Stimulated activated CD8-positive, alpha-beta memory T cell treated with anti-CD3 and anti-CD28 coated beads, Interleukin-2, amount 100 ng/mL, for 1 hour (primary cell): ENCODE measurements at regions not wholly inside any gene's neighbourhood (a gene's known extent, or its start where the extent isn't known, plus 50 kb on each side); places are given as distances from the start of the nearest gene placed in this dataset.

ENCODE experiments used
- DNase-seq, 2 donors: peaks; one replicate each; pipeline ENCODE4 v3.0.0-alpha.2; 2020; ENCODE audit warnings: low read depth in 2 of 2

DNA sequence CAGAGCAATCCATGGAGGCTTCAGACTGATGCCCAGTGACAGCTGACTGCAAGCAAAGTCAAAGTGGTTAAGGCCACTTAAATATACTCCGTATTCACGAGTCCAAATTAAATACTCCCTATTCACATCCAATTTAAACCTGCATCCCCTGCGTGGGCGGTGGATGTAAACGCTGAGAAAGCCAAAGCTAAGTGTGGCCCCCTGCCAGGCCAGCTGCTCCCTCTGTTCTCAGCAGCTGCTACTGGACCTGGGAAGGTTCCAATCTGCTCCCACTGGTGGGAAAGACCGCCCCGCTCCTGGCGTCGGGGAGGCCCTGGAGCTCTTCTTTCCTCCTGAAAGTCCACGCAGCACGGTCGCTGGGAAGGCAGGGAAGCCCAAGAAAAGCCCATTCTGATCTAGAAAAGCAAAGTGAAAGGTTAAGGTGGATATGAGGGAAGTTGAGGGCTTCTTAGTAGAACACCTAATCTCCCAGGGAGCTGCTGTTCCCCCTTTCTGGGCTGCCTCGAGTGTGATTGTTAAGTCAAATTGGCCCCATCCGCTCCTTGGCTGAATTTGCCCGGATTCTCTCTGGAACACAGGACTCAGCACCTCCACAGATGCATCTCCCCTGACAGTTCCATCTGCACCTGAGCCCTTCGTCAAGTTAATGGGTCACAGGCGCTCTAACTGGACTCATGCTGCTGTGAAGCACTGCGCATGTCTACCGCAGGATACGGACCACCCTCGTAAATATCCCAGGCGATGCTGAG is 205.5 kb downstream of the USP12 start:
- no peak for DNase-seq

DNA sequence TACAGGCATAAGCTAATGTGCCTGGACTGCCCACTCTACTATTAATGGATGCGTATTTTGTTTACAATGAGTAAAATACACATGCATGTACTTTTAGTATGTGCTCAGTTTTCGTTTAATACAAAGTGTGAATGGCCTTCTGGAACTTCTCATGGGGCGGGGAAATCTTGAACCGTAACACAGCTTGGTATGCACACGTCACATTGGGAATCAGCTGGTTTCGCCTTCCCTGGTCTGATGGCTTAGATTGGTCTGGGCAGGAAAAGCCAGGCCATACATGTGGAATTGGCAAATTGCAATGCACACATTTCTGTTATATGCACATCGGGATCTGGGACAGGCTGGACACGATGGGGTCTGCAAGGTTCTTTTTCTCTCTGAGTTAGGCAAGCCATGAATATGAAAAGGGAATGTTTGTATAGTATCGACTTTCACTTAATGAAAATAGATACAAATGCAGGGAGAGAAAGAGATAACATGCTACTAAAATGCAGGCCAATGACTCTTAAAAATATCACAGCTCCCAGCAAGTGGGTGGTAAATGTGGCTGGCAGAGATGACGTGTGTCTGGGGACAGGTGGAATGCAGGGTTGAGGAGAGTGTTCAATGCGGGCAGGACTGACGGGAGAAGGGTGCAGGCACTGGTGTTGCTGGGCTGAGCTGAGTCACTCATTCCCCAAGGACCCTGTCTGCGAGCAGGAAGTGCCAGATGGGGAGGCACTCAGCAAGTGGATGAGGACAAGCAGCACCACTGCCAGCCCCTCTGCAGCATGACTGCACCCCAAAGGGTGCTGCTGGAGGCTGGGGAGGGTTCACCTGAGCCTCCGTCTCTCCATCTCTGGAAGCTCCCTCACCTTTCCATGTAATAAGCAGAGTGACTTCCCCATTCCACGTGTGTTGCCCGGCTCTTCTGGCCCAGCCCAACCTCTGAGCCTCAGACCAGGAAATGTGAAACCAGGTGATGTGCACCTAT is 204.0 kb upstream of the GPR12 start:
- no peak for DNase-seq

DNA sequence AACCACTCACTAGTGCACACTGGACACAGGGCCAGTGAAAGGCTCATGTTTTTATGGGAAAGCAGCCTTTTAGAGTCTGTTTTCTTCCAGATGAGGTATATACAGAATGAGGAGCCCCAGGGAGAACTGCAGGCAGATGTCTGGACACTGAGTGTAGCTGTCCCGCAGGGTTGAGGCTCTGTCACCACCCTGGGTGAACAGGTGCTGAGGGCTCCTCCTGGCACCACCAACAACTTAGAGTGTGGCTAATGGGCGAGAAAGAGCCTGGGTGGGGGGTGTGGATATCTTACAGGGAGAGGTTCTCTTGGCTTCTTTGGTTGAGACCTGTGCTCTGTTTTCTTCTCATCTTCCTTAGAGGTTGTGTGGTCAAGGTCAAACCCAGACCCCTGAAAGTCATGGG is 202.1 kb upstream of the GPR12 start:
- no peak for DNase-seq

DNA sequence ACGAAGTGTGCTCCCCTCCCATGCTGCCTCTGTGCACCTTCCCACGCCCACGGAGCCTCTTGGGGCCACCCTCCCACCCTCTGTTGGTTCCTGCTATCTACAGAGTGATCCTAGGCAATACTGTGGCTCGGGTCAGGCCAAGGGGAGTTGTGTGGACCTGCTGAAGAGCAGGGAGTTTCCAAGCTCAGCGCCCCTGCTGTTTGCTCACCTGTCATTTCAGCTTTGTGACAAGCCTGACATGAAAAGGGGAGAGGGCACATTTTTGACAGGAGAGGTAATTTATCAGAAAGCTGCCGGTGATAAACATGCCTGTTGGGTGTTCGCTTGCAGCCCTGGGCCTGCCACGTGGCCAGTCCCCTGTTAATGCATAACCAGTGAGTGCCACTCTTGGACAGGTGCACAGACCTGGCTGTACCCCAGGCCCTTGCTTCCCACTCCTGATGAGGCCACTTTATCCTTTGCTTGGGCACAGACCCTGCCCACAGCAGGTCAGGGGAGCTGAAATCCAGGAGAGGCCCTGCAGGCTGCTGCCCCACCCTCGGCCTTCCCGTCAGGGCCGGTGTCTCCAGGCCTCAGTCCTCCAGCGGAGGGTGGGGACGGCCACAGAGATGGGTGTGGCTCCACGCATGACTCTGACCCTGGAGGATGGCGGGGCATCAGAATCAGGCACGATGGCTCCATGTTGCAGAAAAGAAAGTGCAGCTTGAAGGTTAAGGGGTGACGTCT is 201.5 kb upstream of the GPR12 start:
- DNase-seq: no peak

DNA sequence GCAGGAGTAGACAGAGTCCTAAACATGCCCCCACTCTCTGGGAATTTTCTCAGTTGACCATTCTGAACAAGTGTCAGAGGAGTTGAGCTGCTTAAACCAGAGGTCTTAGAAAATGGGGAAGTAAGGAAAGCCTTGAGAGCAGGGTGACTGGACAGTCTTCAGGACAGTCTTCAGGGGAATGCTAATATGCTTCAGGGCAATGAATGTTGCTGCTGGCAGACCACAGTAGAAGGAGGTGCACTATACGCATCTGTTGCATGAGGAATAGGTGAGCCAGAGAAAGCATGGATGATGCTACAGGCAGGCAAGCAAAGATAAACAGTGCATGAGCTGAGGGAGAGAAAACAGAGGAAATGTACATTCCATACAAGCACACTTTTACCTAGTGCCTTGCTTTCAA is 196.6 kb upstream of the GPR12 start:
- no peak for DNase-seq

DNA sequence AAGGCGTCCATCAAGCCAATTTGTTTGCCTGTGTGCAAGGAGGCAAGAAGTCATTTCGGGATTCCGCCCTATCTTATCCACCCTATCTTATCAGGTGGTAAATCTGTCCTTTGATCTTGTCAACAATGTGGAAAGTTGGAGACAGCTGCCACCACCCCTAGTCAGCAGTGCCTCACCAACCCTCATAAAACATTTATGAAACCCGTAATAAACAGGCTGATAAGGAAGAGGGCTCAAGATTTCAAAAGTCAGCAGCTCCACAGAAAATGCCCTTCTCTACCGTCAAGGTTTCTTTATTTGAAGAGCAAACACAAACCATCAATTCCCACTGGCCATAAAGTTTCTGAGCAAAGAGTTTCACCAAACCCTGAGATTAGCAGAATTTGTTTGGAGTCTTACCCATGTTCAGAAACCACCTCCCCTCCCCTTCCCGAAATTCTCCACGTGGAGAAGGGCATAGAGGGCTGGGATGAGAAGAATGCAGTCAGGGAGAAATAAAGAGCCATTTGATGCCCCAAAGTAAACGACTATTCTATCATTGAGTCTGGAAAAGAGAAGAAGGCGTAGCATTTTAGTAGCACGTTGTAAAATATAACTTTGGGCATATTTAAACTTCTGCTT is 196.0 kb upstream of the GPR12 start:
- DNase-seq: no peak

DNA sequence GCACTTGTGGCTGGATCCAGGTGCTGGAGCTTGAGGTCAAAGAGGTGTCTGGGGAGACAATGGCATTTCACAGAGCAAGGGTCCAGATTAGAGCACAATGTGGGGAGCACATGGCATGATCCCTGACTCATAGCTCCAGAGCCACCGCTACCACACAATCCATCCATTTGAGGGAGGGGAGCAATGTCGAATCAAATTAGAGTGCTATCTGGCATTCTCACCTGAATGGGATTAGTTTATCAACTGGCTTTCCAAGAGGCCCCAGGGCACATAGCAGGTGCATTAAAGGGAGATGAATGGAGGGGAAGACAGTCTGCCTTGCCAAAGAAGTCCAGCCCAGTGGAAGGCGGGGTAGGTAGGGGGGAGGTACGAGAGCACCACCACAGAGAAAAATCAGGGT is 194.4 kb upstream of the GPR12 start:
- DNase-seq: no peak

DNA sequence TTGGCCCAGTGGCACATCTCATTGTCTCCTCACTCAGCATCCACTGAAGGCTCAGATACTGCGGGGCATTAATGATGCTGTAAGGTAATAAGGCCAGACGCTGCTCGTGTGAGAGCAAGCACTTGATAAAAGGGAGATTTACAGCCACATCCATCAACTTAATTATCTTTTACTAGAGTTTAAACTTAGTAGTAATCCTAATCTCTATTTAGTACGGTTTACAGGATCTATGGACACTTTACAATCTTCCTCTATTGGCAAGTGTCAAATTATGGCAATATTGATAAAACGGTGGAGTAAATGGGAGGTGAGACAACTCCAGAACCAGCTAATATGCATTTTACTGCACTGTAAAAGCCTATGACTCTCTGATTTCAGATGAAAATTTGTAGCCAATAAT is 192.7 kb upstream of the GPR12 start:
- DNase-seq: no peak

DNA sequence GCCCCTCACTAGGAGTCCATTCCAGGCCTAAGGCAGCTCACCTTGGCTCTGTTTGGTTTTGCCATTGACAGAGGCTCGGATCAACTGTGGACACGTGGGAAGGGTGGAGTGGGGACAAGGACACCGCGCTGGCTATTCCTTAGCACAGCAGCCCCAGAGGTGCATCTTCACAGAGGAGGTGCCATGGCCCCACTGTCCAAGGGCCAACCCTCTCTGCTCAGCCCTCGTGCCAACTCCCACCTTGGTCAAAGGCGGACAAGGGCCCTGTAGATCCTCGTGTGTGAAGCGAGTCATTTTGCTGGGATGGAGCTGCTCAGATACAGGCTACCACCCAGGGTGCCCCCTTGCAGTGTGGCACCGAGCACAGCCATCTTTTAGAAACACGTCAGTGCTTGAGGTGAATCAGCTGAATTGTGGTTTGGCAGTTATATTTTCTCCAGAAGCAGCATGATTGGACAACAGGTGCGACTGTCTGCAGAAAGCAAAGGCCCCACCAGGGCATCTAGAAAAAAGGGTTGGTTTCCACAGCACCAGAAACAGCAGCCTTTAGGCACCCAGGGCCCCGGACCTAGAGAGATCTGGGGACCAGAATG is 192.1 kb upstream of the GPR12 start:
- no peak for DNase-seq

DNA sequence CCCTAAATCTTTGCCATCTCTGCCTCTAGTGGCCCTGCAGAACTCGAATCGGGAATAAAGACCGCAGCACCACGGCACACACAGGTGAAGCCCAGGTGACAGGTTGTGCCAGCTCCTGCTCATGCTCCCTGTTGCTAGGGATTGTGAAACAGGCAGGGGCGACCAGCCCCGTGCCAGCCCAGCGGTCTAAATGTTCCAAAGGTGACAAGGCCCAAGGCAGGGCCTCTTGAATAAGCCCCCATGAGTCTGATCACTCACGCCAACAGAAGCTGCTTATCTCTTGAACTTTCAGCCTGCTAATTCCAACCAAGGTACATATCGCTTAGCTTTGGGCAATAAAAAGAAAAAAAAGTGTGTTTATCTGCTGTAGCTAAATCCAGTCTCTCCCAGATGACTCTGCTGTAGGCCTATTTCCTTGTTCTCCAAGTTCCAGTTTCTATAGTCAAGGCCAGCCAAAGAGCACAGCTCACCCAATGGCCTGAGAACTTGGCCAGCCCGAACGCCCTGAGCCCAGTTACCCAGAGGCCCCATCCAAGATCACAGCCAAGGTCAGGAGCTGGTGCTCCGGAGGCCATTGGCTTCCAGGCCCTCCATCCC is 191.1 kb upstream of the GPR12 start:
- no peak for DNase-seq

DNA sequence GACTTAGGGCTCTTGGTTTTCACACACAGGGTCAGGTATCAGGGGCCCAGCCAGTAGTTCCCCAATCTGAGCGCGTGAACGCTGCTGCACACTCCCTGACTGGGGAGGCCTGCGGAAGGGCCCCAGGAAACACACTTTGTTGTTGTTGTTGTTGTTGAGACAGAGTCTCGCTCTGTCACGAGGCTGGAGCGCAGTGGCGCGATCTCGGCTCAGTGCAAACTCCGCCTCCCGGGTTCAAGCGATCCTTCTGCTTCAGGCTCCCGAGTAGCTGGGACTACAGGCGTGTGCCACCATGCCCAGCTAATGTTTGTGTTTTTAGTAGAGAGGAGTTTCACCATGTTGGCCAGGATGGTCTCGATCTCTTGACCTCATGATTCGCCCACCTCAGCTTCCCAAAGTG is 190.4 kb upstream of the GPR12 start:
- DNase-seq: no peak

DNA sequence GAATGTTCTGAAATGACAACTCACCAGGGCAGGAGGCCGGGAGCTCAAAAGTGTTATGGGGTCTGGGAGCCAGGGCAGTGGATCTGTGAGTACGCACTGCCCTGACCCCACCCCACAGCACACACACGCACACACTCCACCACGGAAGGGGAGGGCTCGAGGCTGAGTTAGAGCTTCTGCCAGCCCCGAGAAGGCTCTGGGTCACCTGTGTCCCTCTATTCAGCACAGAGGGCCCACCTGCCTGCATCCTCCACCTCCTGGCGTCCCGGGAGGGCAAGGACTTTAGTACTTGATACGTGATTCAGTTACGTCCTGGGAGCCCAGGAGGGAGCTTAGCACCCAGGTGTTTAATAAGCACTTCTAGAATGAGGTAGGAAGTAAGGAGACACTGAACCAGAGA is 190.0 kb upstream of the GPR12 start:
- DNase-seq: no peak

DNA sequence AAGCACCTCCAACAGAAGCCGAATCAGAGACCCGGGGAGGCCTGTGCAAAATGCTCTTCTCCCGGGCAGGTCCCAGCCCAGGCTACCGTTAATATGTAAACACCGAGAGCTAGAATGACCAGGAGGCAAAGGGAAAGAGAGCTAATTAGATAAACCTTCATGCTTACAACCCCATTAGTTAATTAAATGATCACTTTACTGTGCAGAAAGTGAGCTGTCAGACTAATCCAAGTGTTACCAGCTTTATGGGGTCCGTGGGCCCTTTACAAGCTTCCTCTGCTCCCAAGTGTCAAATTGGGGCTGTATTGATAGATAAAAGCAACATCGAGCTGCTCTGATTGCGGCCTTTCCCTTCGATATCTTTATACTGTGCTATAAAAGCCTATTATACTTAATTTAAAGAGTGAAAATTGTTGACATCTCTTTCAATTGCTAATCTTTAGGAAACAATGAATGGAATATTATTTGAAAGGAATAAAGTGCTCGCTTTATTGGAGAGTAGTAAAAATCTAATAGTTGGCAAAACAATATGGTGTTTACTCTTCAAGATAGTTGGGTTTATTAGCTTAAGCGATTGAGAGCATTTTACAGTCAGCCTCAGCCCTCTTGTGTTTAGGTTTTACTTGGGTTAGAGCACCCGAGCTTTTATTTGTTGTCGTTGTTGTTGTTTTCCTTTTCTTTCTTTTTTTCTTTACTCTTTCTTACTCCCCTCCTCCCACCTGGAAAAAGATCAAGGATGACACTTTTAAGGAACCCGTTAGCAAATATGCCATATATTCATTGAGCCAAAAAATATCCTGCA is 189.3 kb upstream of the GPR12 start:
- no peak for DNase-seq

DNA sequence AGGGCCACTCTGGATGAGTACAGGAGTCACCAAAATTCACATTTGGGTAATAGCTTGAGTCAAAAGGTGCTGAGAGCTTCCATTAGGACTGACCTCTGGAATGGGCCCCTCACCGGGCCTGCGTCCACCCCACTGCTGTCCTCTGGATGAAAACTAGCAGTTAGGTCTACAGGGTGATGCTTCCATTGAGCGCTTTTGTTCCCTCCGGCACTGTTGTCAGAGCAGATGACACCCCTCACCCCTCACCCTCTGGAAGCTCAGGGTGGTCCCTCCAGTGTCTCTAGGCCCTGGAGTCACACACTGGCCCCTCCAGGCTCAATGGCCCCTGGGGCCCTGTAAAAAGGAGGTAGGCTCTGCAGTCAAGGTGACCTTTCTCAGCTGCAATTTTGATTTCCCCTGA is 187.8 kb upstream of the GPR12 start:
- no peak for DNase-seq

DNA sequence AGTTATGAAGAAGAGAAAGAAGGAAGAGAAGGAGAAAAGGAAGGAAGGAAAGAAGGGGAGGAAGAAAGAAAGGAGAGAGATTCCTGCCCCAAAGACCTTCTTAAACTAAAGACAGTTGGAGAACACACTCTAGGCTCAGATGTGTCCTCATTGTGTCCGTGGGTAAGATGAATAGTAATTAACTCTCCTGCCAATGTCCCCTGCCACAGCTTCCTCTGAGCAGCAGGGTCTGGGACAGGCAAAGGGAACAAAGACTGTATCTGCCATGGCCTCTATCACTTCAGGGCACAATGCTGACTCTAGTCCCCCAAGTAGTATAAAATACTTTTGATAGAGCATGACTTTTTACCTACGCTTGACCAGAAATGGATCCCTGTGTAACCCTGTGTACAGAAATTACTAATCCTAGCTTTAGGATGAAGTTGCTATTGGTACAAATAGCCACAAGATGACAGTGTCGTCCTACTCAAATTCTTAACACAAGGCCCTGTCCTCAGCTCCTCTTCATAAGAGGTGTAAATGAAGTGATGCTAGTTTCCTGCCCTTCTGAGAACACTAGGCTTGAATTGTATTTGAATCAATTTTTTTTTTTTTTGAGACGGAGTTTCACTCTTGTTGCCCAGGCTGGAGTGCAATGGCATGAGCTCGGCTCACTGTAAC is 186.2 kb upstream of the GPR12 start:
- DNase-seq: no peak

DNA sequence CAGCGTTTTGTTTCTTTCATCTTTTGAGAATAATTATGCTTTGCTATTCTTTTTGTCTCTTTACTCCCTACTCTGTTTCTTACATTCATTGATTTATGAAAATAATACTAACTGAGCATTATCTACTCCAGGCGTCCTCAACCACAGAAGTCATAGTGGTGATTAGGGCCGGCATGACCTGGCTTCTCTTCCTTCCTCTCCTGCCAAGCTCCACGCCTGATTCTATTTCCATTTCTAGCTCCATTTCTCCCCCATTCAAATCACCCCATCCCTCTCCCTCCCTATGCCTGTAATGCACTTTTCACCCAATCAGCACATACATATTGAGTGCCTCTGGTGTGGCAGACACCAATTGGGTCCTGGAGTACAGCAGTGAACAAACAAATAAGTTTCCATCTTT is 183.2 kb upstream of the GPR12 start:
- no peak for DNase-seq

DNA sequence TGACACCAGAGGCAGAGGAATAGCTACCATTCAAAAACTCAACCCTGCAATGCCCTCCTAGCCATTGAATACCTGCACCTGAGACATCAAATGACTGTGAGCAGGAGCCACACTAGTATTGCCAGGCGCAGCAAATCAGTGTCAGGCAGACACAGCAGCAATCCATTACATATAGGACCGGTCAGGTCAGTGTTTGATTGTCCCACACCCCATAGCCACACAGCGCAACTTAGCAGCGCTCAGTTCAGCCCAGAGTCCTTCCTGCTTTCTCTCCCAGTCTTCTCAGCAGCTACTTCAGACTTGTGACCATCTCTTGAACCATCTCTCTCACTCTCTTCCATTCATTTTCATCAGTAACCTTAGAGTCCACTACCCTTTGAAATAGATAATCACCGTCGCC is 181.6 kb upstream of the GPR12 start:
- DNase-seq: no peak

DNA sequence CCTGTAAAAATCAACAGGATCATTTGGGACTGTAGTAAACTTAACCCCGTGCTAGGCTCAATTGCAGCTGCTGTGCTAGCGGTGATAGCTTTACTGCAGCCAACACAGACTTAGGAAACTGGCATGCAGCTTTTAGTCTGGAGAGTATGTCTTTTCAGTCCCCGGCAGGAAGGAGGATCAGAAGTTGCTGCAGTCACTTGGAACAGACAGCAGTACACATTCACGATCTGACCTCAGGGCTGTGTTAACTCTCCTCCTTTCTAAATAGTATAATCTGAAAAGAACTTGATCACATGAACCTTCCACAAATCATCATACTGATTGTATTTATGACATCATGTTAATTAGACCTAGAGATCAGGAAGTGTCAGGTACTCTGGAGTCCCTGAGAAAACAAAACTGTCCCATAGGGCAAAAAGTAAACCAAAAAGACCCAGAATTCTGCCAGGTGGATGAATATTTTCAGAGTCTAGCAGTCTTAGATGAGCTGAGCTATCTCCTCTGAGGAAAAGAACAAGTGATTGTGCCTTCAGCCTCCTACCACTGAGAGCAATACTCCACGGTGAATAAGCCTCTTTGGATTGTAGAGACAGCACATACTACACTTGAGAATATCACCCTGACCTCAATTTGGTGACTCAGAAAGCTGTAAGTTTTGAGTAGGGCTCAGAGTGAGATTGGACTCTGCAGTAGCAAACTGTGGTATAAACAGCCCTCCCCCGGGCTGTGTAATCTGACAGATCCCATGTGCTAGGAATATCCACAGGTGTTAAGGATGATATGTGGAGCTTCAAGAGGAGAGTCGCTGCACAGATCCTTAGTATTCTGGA is 181.0 kb upstream of the GPR12 start:
- DNase-seq: no peak

DNA sequence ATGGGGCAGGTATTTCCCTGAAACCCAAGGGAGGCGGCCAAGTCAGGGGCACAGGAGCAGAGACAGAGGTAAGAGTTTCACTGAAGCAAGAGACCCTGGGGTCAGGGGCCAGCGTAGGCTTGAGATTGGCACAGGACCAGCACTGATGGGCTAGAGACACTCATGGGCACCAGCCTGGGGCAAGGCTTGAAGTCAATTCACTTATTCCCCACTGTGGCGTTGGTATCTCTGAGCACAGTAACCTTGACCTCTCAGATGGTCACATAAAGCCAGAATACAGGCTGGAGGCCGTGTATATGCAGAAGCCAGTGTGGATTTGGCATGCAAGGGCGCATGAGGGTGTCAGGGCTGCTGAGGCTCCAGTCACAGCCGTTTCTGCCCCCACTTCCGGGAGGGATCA is 173.5 kb upstream of the GPR12 start:
- no peak for DNase-seq
